Mesothelial cell of epicardium (in vitro differentiated cells): ENCODE measurements at regions not wholly inside any gene's neighbourhood (a gene's known extent, or its start where the extent isn't known, plus 50 kb on each side); places are given as distances from the start of the nearest gene placed in this dataset.

Source experiments
- DNase-seq, 2 experiments: peaks; one replicate each; pipeline ENCODE4 v3.0.0; 2021; ENCODE audit warnings: low spot score in 2 of 2; ENCODE audit not compliant: unreplicated experiment in 2 of 2
- H3K27ac Mint-ChIP-seq: 2 replicates; pipeline ENCODE4 v1.8.0; 2021; ENCODE audit warnings: mixed read lengths
- H3K27me3 Mint-ChIP-seq: 2 replicates; pipeline ENCODE4 v1.8.0; 2021; ENCODE audit warnings: low read depth, mixed read lengths
- H3K36me3 Mint-ChIP-seq: 2 replicates; pipeline ENCODE4 v1.8.0; 2021; ENCODE audit warnings: mixed read lengths
- H3K4me1 Mint-ChIP-seq: 2 replicates; pipeline ENCODE4 v1.8.0; 2021; ENCODE audit warnings: mixed read lengths
- H3K4me3 Mint-ChIP-seq: 2 replicates; pipeline ENCODE4 v1.8.0; 2021; ENCODE audit warnings: mild to moderate bottlenecking, moderate library complexity, mixed read lengths
- H3K9me3 Mint-ChIP-seq: 2 replicates; pipeline ENCODE4 v1.8.0; 2021; ENCODE audit warnings: mixed read lengths
- CTCF ChIP-seq: fragments of 200-600 bp; sonication (generic); IDR thresholded peaks from one replicate; pipeline ENCODE4 v1.5.0; 2021; ENCODE audit warnings: antibody characterized with exemption; ENCODE audit not compliant: unreplicated experiment

GRCh38 chr10:10178476-10178875 is 839.2 kb upstream of the CELF2 start:
- H3K27ac Mint-ChIP-seq = no peak overlapping the region
- H3K9me3 Mint-ChIP-seq = peaks cover 15% of the 10 kb centered on the region

GRCh38 chr10:10193848-10194247 is 823.8 kb upstream of the CELF2 start:
- TF ChIP-seq CTCF = no peak
- H3K27ac Mint-ChIP-seq = no peak overlapping the region
- H3K9me3 Mint-ChIP-seq = no peaks in the 10 kb centered on the region
- no peaks in the 10 kb centered on the region for H3K27me3 Mint-ChIP-seq
- H3K4me3 Mint-ChIP-seq = no peak overlapping the region
- no peak for DNase-seq
- H3K4me1 Mint-ChIP-seq = peaks cover 27% of the 10 kb centered on the region
- H3K36me3 Mint-ChIP-seq = no peaks in the 10 kb centered on the region

More at GRCh38 chr10:10178476-10178875, 839.2 kb upstream of the CELF2 start:
- DNase-seq = no peak
- TF ChIP-seq CTCF = no peak
- no peaks in the 10 kb centered on the region for H3K27me3 Mint-ChIP-seq
- H3K36me3 Mint-ChIP-seq = no peaks in the 10 kb centered on the region
- no peak overlapping the region for H3K4me3 Mint-ChIP-seq
- no peaks in the 10 kb centered on the region for H3K4me1 Mint-ChIP-seq

DNA sequence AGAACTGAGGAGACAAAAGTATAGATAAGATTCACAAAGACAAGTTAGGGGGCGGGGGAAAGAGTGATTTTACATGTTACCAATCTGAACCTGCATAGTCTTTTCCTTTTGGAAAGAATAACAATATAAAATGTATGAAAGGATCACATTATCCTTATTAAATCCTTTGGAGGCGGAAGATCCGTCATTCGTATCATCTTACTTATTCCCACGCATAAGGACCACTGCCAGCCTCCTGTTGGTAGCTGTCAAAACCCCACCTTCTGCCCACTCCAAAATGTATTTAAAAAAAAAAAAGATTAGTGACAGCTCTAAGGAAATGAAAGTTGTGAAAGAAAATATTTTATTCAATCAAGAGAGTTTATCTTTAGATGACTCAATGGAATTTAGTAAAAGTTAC is 821.0 kb upstream of the CELF2 start:
- Mint-ChIP-seq H3K4me3 (no peak overlapping the region), H3K9me3 (peaks cover 4% of the 10 kb centered on the region), H3K36me3 (no peaks in the 10 kb centered on the region), H3K27ac (no peak overlapping the region), H3K4me1 (peaks cover 15% of the 10 kb centered on the region), H3K27me3 (peaks cover 3% of the 10 kb centered on the region)
- no peak for DNase-seq
- TF ChIP-seq CTCF = no peak

- DNase-seq = no peak
- Mint-ChIP-seq H3K27me3 (peaks cover 3% of the 10 kb centered on the region), H3K4me3 (no peak overlapping the region), H3K27ac (no peak overlapping the region), H3K36me3 (no peaks in the 10 kb centered on the region), H3K9me3 (peaks cover 5% of the 10 kb centered on the region), H3K4me1 (peaks cover 7% of the 10 kb centered on the region)
- TF ChIP-seq CTCF = no peak
Measured at GRCh38 chr10:10197423-10197822, 820.2 kb upstream of the CELF2 start.

DNA sequence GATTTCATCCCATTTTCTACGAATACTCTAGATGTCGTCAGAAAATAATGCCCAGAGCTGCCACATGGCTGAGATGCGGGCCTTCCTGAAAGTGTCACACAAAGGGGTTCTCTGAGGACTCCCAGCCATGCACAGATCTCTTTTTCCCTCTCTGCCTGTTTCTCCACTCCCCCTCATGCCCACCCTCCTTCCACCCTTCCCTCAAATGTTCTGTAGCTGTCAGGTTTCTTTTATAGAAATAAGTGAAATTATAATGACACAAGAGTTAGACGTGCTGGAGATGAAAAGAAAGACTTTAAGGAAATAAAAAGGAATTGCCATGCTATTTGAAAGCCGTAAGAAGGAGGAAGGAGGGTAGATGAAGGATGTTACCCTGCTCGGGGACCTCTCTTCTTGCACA is 819.3 kb upstream of the CELF2 start:
- Mint-ChIP-seq H3K4me1 (peaks cover 4% of the 10 kb centered on the region), H3K27me3 (peaks cover 3% of the 10 kb centered on the region), H3K36me3 (no peaks in the 10 kb centered on the region), H3K9me3 (peaks cover 13% of the 10 kb centered on the region), H3K27ac (no peak overlapping the region), H3K4me3 (no peak overlapping the region)
- no peak for TF ChIP-seq CTCF
- no peak for DNase-seq

DNA sequence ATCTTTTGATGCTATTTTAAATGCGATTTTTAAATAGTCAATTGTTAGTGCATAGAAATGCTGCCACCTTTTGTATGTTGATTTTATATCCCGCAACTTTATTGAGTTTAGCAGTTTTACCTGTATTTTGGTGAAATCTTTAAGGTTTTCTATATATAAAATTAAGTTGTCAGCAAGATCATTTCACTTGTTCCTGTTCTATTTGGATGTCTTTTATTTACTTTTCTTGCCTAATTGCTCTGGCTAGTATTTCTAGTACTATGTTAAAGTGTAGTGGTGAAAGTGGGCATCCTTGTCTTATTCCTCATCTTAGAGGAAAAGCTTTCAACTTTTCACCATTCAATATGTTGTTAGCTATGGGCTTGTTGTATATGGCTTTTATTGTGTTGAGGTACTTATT is 813.3 kb upstream of the CELF2 start:
- Mint-ChIP-seq H3K4me3 (no peak overlapping the region), H3K27ac (no peak overlapping the region), H3K9me3 (peaks cover 30% of the 10 kb centered on the region), H3K36me3 (peaks cover 4% of the 10 kb centered on the region), H3K27me3 (peaks cover 3% of the 10 kb centered on the region), H3K4me1 (peaks cover 15% of the 10 kb centered on the region)
- no peak for DNase-seq
- no peak for TF ChIP-seq CTCF
